ENCODE measurements at regions not wholly inside any gene's neighbourhood (a gene's known extent, or its start where the extent isn't known, plus 50 kb on each side); places are given as distances from the start of the nearest gene placed in this dataset.
"Not testable (repeated sequence)": the region's sequence is repeated elsewhere in the genome, so short reads cannot be mapped to it uniquely, and the experiment has no call there.

DNA sequence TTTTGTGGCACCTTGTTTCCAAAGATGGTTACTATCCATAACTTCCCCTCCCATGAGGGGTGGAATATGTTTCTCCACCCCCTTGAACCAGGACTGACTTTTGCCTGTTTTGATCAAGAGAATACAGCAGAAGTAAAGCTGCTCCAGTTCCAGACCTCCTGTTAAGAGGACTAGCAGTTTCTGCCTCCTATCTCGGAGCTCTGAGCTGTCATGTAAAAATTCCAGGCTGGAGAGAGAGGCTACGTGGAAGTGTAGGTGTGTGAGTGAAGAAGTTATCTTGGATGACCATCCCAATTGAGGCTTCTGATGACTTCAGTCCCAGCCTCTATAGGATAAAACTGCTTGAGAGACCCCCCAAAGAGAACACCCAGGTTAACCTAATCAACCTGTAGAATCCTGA lies 511.7 kb upstream of the IMPG1 start:
- DNase-seq = no peak
- Histone ChIP-seq H3K4me1 (no peaks in the 10 kb centered on the region), H3K36me3 (no peaks in the 10 kb centered on the region), H3K9me3 (no peaks in the 10 kb centered on the region), H3K27me3 (no peaks in the 10 kb centered on the region), H3K4me3 (ENCODE audit: low read depth, low read length) (no peak overlapping the region)
- TF ChIP-seq, protein P1, sequence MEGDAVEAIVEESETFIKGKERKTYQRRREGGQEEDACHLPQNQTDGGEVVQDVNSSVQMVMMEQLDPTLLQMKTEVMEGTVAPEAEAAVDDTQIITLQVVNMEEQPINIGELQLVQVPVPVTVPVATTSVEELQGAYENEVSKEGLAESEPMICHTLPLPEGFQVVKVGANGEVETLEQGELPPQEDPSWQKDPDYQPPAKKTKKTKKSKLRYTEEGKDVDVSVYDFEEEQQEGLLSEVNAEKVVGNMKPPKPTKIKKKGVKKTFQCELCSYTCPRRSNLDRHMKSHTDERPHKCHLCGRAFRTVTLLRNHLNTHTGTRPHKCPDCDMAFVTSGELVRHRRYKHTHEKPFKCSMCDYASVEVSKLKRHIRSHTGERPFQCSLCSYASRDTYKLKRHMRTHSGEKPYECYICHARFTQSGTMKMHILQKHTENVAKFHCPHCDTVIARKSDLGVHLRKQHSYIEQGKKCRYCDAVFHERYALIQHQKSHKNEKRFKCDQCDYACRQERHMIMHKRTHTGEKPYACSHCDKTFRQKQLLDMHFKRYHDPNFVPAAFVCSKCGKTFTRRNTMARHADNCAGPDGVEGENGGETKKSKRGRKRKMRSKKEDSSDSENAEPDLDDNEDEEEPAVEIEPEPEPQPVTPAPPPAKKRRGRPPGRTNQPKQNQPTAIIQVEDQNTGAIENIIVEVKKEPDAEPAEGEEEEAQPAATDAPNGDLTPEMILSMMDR (IDR thresholded peaks at IDR 0.05; ENCODE audit: low read depth, low read length) = no peak

DNA sequence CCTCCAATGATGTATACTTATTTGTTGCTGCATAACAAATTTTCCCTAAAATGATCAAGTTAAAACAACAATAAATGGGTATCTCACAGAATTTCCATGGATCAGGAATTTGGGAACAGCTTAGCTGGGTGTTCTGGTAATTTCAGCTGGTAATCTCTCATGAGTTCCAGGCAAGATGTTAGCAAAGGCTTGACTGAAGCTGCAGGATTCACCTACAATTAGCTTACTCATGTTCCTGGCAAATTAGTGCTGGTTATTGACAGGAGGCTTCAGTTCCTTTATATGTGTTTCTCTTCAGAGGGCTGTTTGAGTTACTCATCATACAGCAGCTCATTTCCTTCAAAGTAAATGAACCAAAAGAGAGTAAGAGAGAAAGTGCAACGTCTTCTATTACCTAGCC lies 506.3 kb upstream of the IMPG1 start:
- TF ChIP-seq, protein P1 (IDR thresholded peaks at IDR 0.05; ENCODE audit: low read depth, low read length) = no peak
- no peaks in the 10 kb centered on the region for H3K36me3 ChIP-seq
- no peak for DNase-seq
- H3K4me1 ChIP-seq = no peaks in the 10 kb centered on the region
- no peaks in the 10 kb centered on the region for H3K27me3 ChIP-seq
- H3K9me3 ChIP-seq = no peaks in the 10 kb centered on the region
- no peak overlapping the region for H3K4me3 ChIP-seq (ENCODE audit: low read depth, low read length)

DNA sequence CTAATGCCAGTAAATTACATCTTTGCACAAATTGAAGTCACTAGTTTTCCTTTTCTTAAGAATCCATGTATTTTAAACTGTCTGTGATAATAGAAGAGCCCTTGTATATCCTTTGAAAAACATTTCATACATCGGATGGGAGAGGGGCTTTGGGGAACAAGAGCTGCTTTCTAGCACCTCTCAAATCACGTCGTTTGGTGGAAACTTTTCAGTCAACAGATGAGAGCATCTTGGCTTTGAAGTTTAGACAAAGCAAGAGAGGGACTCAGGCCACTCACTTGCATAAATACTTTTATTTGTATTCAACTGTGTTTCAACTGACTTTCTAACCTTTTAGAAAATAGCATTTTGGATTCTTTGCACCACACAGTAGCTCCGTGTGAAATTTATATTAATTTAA lies 502.3 kb upstream of the IMPG1 start:
- TF ChIP-seq, protein P1 (IDR thresholded peaks at IDR 0.05; ENCODE audit: low read depth, low read length) = no peak
- Histone ChIP-seq H3K36me3 (no peaks in the 10 kb centered on the region), H3K4me3 (ENCODE audit: low read depth, low read length) (no peak overlapping the region), H3K9me3 (no peaks in the 10 kb centered on the region), H3K4me1 (no peaks in the 10 kb centered on the region), H3K27me3 (no peaks in the 10 kb centered on the region)
- no peak for DNase-seq

DNA sequence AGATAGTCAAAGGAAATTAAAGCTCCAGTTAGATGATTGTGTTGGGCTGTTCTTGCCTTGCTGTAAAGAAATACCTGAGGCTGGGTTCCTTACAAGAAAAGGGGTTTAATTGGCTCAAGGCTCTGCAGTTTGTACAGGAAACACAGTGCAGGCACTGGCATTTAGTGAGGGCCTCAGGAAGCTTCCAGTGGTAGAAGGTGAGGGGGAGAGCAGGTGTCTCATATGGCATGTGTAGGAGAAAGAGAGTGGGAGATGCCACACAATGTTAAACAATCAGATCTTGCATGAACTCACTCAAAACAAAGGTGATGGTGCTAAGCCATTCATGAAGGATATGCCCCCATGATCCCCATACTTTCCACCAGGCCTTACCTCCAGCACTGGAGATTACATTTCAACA lies 493.5 kb upstream of the IMPG1 start:
- DNase-seq = no peak
- no peaks in the 10 kb centered on the region for H3K4me1 ChIP-seq
- H3K27me3 ChIP-seq = no peaks in the 10 kb centered on the region
- H3K36me3 ChIP-seq = no peaks in the 10 kb centered on the region
- H3K9me3 ChIP-seq = no peaks in the 10 kb centered on the region
- TF ChIP-seq, protein P1 (IDR thresholded peaks at IDR 0.05; ENCODE audit: low read depth, low read length) = no peak
- no peak overlapping the region for H3K4me3 ChIP-seq (ENCODE audit: low read depth, low read length)

DNA sequence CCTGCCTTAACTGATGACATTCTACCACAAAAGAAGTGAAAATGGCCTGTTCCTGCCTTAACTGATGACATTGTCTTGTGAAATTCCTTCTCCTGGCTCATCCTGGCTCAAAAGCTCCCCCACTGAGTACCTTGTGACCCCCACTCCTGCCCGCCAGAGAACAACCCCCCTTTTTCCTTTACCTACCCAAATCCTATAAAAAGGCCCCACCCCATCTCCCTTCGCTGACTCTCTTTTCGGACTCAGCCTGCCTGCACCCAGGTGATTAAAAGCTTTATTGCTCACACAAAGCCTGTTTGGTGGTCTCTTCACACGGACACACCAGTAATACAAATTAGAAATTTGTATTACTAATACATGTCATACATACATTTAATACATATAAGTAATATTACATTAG lies 489.9 kb upstream of the IMPG1 start:
- not testable (repeated sequence) for H3K36me3 ChIP-seq; H3K4me3 ChIP-seq (ENCODE audit: low read depth, low read length); DNase-seq; H3K4me1 ChIP-seq; H3K27me3 ChIP-seq; H3K9me3 ChIP-seq

DNA sequence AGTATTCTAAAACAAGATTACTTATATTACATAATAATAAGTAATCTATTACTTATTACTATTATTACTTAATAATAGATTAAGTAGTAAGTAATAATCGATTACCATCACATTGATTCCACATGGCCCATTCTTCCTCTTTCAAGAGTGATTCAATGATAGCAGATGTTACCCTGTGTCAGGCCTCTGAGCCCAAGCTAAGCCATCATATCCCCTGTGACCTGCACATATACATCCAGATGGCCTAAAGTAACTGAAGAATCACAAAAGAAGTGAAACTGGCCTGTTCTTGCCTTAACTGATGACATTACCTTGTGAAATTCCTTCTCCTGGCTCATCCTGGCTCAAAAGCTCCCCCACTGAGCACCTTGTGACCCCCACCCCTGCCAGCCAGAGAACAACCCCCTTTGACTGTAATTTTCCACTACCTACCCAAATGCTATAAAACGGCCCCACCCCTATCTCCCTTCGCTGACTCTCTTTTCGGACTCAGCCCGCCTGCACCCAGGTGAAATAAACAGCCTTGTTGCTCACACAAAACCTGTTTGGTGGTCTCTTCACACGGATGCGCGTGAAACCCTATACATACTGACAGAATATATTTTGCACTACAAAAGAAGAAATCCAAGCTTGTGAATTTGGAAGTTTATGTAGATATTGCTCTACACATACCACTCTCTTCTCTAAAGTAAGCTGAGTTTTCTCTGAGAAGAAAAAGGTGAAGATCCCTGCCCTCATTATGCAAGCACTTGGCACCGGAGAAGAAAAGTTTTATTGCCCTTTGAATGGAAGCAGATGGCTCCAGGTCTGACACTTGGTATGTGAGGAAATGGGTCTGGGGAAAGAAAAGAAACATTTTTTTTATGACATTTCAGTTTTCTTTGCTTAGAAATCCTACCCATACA lies 488.6 kb upstream of the IMPG1 start:
- not testable (repeated sequence) for H3K4me3 ChIP-seq (ENCODE audit: low read depth, low read length); H3K4me1 ChIP-seq; H3K36me3 ChIP-seq; H3K27me3 ChIP-seq; DNase-seq; H3K9me3 ChIP-seq

DNA sequence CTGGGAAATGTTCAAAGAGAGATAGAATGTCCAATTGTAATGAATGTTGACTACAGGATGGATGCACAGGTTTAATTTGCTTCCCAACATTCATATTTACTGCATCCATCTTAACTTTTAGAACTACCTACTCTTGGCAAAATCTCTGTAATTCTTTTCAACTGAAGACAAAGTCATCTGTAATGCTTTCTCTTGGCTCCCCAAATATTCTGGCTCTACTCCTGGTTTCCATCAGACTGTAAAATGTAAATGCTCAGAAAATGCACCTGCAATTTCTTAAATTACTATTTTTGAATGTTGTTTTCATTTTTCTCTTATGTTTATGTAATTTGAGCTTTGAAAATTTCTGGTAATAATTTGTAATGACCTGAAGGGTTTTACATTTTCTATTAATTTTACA lies 480.8 kb upstream of the IMPG1 start:
- Histone ChIP-seq H3K4me3 (ENCODE audit: low read depth, low read length) (no peak overlapping the region), H3K4me1 (no peaks in the 10 kb centered on the region)

More for the DNA sequence above, 480.8 kb upstream of the IMPG1 start:
- Histone ChIP-seq H3K9me3 (no peaks in the 10 kb centered on the region; the same call in 1 of the 2 replicates), H3K36me3 (no peaks in the 10 kb centered on the region), H3K27me3 (no peaks in the 10 kb centered on the region)
- TF ChIP-seq, protein P1 (IDR thresholded peaks at IDR 0.05; ENCODE audit: low read depth, low read length) = no peak
- DNase-seq = no peak

Measured in BE2C (cell line).